Upper lobe of left lung (tissue), 6 donors: ENCODE measurements at regions not wholly inside any gene's neighbourhood (a gene's known extent, or its start where the extent isn't known, plus 50 kb on each side); places are given as distances from the start of the nearest gene placed in this dataset.
"Not testable (repeated sequence)": the region's sequence is repeated elsewhere in the genome, so short reads cannot be mapped to it uniquely, and the experiment has no call there.

Experiments used
- ATAC-seq, 2 donors: fragments of 200-7000 bp; cut with Tn5 transposase; one replicate each; pipeline ENCODE4 v1.9.1; 2022; ENCODE audit warnings: mild to moderate bottlenecking in 2 of 2, moderate library complexity in 2 of 2; ENCODE audit not compliant: low FRiP score in 2 of 2
- DNase-seq, 2 donors: peaks; one replicate each; pipeline ENCODE4 v3.0.0-alpha.2; 2019 to 2020
- H3K27ac ChIP-seq, 4 donors: fragments of 200-600 bp; sonication (generic); one replicate each; pipeline ENCODE4 v1.5.1; 2016 to 2019
- H3K27me3 ChIP-seq, 4 donors: fragments of 200-600 bp; sonication (generic); one replicate each; pipeline ENCODE4 v1.5.1; 2017 to 2019
- H3K36me3 ChIP-seq, 4 donors: fragments of 200-600 bp; sonication (generic); one replicate each; pipeline ENCODE4 v1.5.1; 2016 to 2019
- H3K4me1 ChIP-seq, 4 donors: fragments of 200-600 bp; sonication (generic); one replicate each; pipeline ENCODE4 v1.5.1; 2018 to 2019
- H3K4me3 ChIP-seq, 4 donors: fragments of 200-600 bp; sonication (generic); one replicate each; pipeline ENCODE4 v1.5.1; 2017 to 2019; ENCODE audit warnings: mild to moderate bottlenecking in 2 of 4, moderate library complexity in 1 of 4
- H3K9me3 ChIP-seq, 4 donors: fragments of 200-600 bp; sonication (generic); one replicate each; pipeline ENCODE4 v1.5.1; 2018 to 2019
- CTCF ChIP-seq, 6 experiments: fragments of 450-650 bp in 4 of 6; fragments of 200-600 bp in 2 of 6; sonication (generic) in 2 of 6; IDR thresholded peaks; one replicate each; pipeline ENCODE4 v1.5.1; 2016 to 2019; ENCODE audit warnings: antibody characterized with exemption in 6 of 6
- EP300 ChIP-seq, 4 donors: sonication (generic); formaldehyde crosslinking; IDR thresholded peaks; one replicate each; pipeline ENCODE4 v1.5.1; 2017; ENCODE audit warnings: antibody characterized with exemption in 4 of 4, control low read depth in 2 of 4
- POLR2A ChIP-seq, 4 donors: fragments of 450-650 bp; IDR thresholded peaks; one replicate each; pipeline ENCODE4 v1.5.1; 2016 to 2017; ENCODE audit warnings: antibody characterized with exemption in 4 of 4, mild to moderate bottlenecking in 2 of 4
- POLR2AphosphoS5 ChIP-seq, 2 donors: sonication (generic); formaldehyde crosslinking; IDR thresholded peaks; one replicate each; pipeline ENCODE4 v1.5.1; 2017; ENCODE audit warnings: antibody characterized with exemption in 2 of 2
- WGBS, 2 donors: methylation state at CpG; one replicate each; pipeline ENCODE4 v1.1.5; 2017 to 2018; 5-methylcytosine and 5-hydroxymethylcytosine counted together
- donor health status: DM: no; HTN: no; CAD: no; lungs with moderate emphysema.
- donor health status: DM: no; HTN: yes; CAD: no; lungs with severe emphysema.

- TF ChIP-seq CTCF (IDR thresholded peaks at IDR 0.05), result no peak
- no peak for TF ChIP-seq EP300 (IDR thresholded peaks at IDR 0.05)
- no peak for TF ChIP-seq POLR2AphosphoS5 (IDR thresholded peaks at IDR 0.05)
- no peak for TF ChIP-seq POLR2A (IDR thresholded peaks at IDR 0.05)
- Histone ChIP-seq H3K4me1 (no peaks in the 10 kb centered on the region), H3K36me3 (no peaks in the 10 kb centered on the region), H3K4me3 (no peak overlapping the region), H3K27ac (no peak overlapping the region), H3K9me3 (no peaks in the 10 kb centered on the region), H3K27me3 (no peaks in the 10 kb centered on the region)
- no peak for DNase-seq
- no peak for ATAC-seq
- WGBS, 2 donors, result 47 to 57% methylated on average over 2 of the region's 2 CpGs
Observed at GRCh38 chr10:62935022-62935421, 118.9 kb upstream of the EGR2 start.

- H3K9me3 ChIP-seq, result no peaks in the 10 kb centered on the region
- whole genome bisulfite sequencing, 2 donors, result 69 to 70% methylated on average over 11 of the region's 11 CpGs
Observed at GRCh38 chr10:62934258-62934657, 118.1 kb upstream of the EGR2 start.

GRCh38 chr10:62928763-62929162 lies 112.6 kb upstream of the EGR2 start:
- not testable (repeated sequence) for H3K36me3 ChIP-seq, H3K27me3 ChIP-seq, H3K4me1 ChIP-seq, ATAC-seq, H3K4me3 ChIP-seq, H3K9me3 ChIP-seq, H3K27ac ChIP-seq
- peak in 1 of 2 donors; percentile 31 for DNase-seq
- WGBS, 2 donors, result 92 to 98% methylated on average over 12 to 21 of the region's 24 CpGs

More at GRCh38 chr10:62934258-62934657, 118.1 kb upstream of the EGR2 start:
- Histone ChIP-seq H3K4me1 (no peaks in the 10 kb centered on the region), H3K36me3 (no peaks in the 10 kb centered on the region), H3K4me3 (no peak overlapping the region), H3K27me3 (no peaks in the 10 kb centered on the region), H3K27ac (no peak overlapping the region)
- DNase-seq, result no peak
- no peak for TF ChIP-seq POLR2A (IDR thresholded peaks at IDR 0.05)
- no peak for TF ChIP-seq CTCF (IDR thresholded peaks at IDR 0.05)
- no peak for TF ChIP-seq EP300 (IDR thresholded peaks at IDR 0.05)
- no peak for TF ChIP-seq POLR2AphosphoS5 (IDR thresholded peaks at IDR 0.05)
- no peak for ATAC-seq

GRCh38 chr10:62926407-62926806 lies 110.2 kb upstream of the EGR2 start:
- ATAC-seq, result no peak

GRCh38 chr10:62924344-62924748 lies 108.2 kb upstream of the EGR2 start:
- Histone ChIP-seq H3K27ac (no peak overlapping the region), H3K9me3 (no peaks in the 10 kb centered on the region), H3K27me3 (no peaks in the 10 kb centered on the region), H3K4me3 (no peak overlapping the region), H3K4me1 (no peaks in the 10 kb centered on the region), H3K36me3 (no peaks in the 10 kb centered on the region)
- DNase-seq, result peak; percentile 25 to 68
- ATAC-seq, result peak in 1 of 2 donors; percentile 40
- WGBS, 2 donors, result 60 to 71% methylated on average over 5 to 20 of the region's 20 CpGs
- no peak for TF ChIP-seq CTCF (IDR thresholded peaks at IDR 0.05)
- no peak for TF ChIP-seq EP300 (IDR thresholded peaks at IDR 0.05)
- no peak for TF ChIP-seq POLR2AphosphoS5 (IDR thresholded peaks at IDR 0.05)
- no peak for TF ChIP-seq POLR2A (IDR thresholded peaks at IDR 0.05)

More at GRCh38 chr10:62926407-62926806, 110.2 kb upstream of the EGR2 start:
- 73 to 82% methylated on average over 1 of the region's 1 CpG for WGBS, 2 donors
- Histone ChIP-seq H3K4me3 (no peak overlapping the region), H3K36me3 (no peaks in the 10 kb centered on the region), H3K4me1 (no peaks in the 10 kb centered on the region), H3K27me3 (no peaks in the 10 kb centered on the region), H3K9me3 (no peaks in the 10 kb centered on the region), H3K27ac (no peak overlapping the region)
- DNase-seq, result no peak
- TF ChIP-seq POLR2AphosphoS5 (IDR thresholded peaks at IDR 0.05) (no peak), CTCF (IDR thresholded peaks at IDR 0.05) (no peak), EP300 (IDR thresholded peaks at IDR 0.05) (no peak)
